ENCODE measurements at regions not wholly inside any gene's neighbourhood (a gene's known extent, or its start where the extent isn't known, plus 50 kb on each side); places are given as distances from the start of the nearest gene placed in this dataset.

GRCh38 chr2:59250307-59250677, 1009.2 kb upstream of the FANCL start (continued):
- TF ChIP-seq RB1 (IDR thresholded peaks at IDR 0.05; ENCODE audit: borderline replicate concordance) (no peak), IKZF2 (IDR thresholded peaks at IDR 0.05) (no peak)

- Histone ChIP-seq H3K36me3 (ENCODE audit: control insufficient read depth in 2 of 2, insufficient read depth in 2 of 2, low read length in 1 of 2) (no peaks in the 10 kb centered on the region), H2AFZ (ENCODE audit: control insufficient read depth, low read depth, low read length) (no peak overlapping the region), H3K4me3 (no peak overlapping the region), H3K4me1 (ENCODE audit: control insufficient read depth, insufficient read depth, low read length) (no peaks in the 10 kb centered on the region), H3K27ac (ENCODE audit: control insufficient read depth, insufficient read depth) (no peak overlapping the region), H3K79me2 (ENCODE audit: control insufficient read depth, insufficient read depth, low read length) (no peaks in the 10 kb centered on the region), H3K9ac (ENCODE audit: control insufficient read depth, insufficient read depth, low read length) (no peak overlapping the region), H4K20me1 (ENCODE audit: control insufficient read depth, insufficient read depth) (no peaks in the 10 kb centered on the region), H3K4me2 (ENCODE audit: control insufficient read depth, insufficient read depth) (no peak overlapping the region), H3K27me3 (replicated peaks in 1 of 2; ENCODE audit: control insufficient read depth in 2 of 2, insufficient read depth in 2 of 2, low read length in 1 of 2) (no peaks in the 10 kb centered on the region), H3K9me3 (replicated peaks; ENCODE audit: control insufficient read depth, insufficient read depth, low read length) (no peaks in the 10 kb centered on the region)
- ATAC-seq (no peak), DNase-seq (ENCODE audit: low read depth, low spot score) (no peak), FAIRE-seq (no peak)
- ChIA-PET RAD21 (ENCODE audit: unreplicated experiment) (no interaction called here), POLR2A (no interaction called here), CTCF (no interaction called here), SMC1A (ENCODE audit: uncharacterized antibody, unreplicated experiment) (interaction anchor here (1.0 kb wide), 1 partner anchor 10 kb away, joined by 3 read pairs; no protein-coding TSS in a partner anchor)
- in situ Hi-C loops (cut with MboI): no loop called here
- no TSS peak for BruUV-seq (replicated peaks)
- intact Hi-C loops (cut with micrococcal nuclease; ENCODE audit: unreplicated experiment): no loop called here
- 29% methylated on average over 23 of the region's 23 CpGs for WGBS (ENCODE audit: insufficient coverage, insufficient replicate concordance, low lambda C conversion rate, missing lambda C conversion rate)
- TF ChIP-seq PML (IDR thresholded peaks at IDR 0.05; ENCODE audit: low read length) (no peak), TCF7 (IDR thresholded peaks at IDR 0.05; ENCODE audit: borderline replicate concordance) (no peak), GABPA (IDR thresholded peaks at IDR 0.05; ENCODE audit: low read depth) (no peak), SREBF2 (IDR thresholded peaks at IDR 0.05; ENCODE audit: low read length) (no peak)
Observed at GRCh38 chr2:59249441-59250306, 1008.5 kb upstream of the FANCL start.

- Histone ChIP-seq H3K9ac (ENCODE audit: control insufficient read depth, insufficient read depth, low read length) (no peak overlapping the region), H3K36me3 (ENCODE audit: control insufficient read depth in 2 of 2, insufficient read depth in 2 of 2, low read length in 1 of 2) (no peaks in the 10 kb centered on the region), H4K20me1 (ENCODE audit: control insufficient read depth, insufficient read depth) (no peaks in the 10 kb centered on the region), H3K9me3 (replicated peaks; ENCODE audit: control insufficient read depth, insufficient read depth, low read length) (no peaks in the 10 kb centered on the region), H3K4me2 (ENCODE audit: control insufficient read depth, insufficient read depth) (no peak overlapping the region), H2AFZ (ENCODE audit: control insufficient read depth, low read depth, low read length) (no peak overlapping the region), H3K4me1 (ENCODE audit: control insufficient read depth, insufficient read depth, low read length) (no peaks in the 10 kb centered on the region), H3K79me2 (ENCODE audit: control insufficient read depth, insufficient read depth, low read length) (no peaks in the 10 kb centered on the region), H3K4me3 (no peak overlapping the region), H3K27ac (ENCODE audit: control insufficient read depth, insufficient read depth) (no peak overlapping the region), H3K27me3 (replicated peaks in 1 of 2; ENCODE audit: control insufficient read depth in 2 of 2, insufficient read depth in 2 of 2, low read length in 1 of 2) (no peaks in the 10 kb centered on the region)
- ATAC-seq: no peak
- no TSS peak for BruUV-seq (replicated peaks)
- DNase-seq (ENCODE audit: low read depth, low spot score): no peak
- intact Hi-C loops (cut with micrococcal nuclease; ENCODE audit: unreplicated experiment): no loop called here
- WGBS (ENCODE audit: insufficient coverage, insufficient replicate concordance, low lambda C conversion rate, missing lambda C conversion rate): 27% methylated on average over 4 of the region's 4 CpGs
- SMC1A ChIA-PET (ENCODE audit: uncharacterized antibody, unreplicated experiment): interaction anchor here (0.9 kb wide), 1 partner anchor 10 kb away, joined by 3 read pairs; no protein-coding TSS in a partner anchor
- in situ Hi-C loops (cut with MboI): no loop called here
- TF ChIP-seq RELB (IDR thresholded peaks at IDR 0.05; ENCODE audit: low read depth) (no peak), CEBPB (IDR thresholded peaks at IDR 0.05; ENCODE audit: borderline replicate concordance in 1 of 2, low read depth in 2 of 2, low read length in 2 of 2) (no peak), ATF7 (IDR thresholded peaks at IDR 0.05; ENCODE audit: low read depth) (no peak)
- CTCF ChIA-PET: no interaction called here
- POLR2A ChIA-PET: no interaction called here
- RAD21 ChIA-PET (ENCODE audit: unreplicated experiment): no interaction called here
- FAIRE-seq: no peak
Observed at GRCh38 chr2:59239146-59239545, 998.0 kb upstream of the FANCL start.

Measured in GM12878 (cell line).